Left ventricle myocardium inferior (tissue), 1 donor: ENCODE measurements at regions not wholly inside any gene's neighbourhood (a gene's known extent, or its start where the extent isn't known, plus 50 kb on each side); places are given as distances from the start of the nearest gene placed in this dataset.
A peak's percentile ranks its signal among the peaks of the same experiment; 100 is the strongest.

Experiments used
- DNase-seq: peaks from one replicate; pipeline ENCODE4 v3.0.0-alpha.2; 2020
- H3K27ac ChIP-seq: fragments of 200-600 bp; replicated peaks from 2 replicates; pipeline ENCODE4 v1.8.0; 2021
- H3K27me3 ChIP-seq: fragments of 200-600 bp; 2 replicates; pipeline ENCODE4 v1.8.0; 2021; ENCODE audit warnings: low read depth
- H3K36me3 ChIP-seq: fragments of 200-600 bp; 2 replicates; pipeline ENCODE4 v1.8.0; 2021
- H3K4me1 ChIP-seq: fragments of 200-600 bp; 2 replicates; pipeline ENCODE4 v1.8.0; 2021
- H3K4me3 ChIP-seq: fragments of 200-600 bp; 2 replicates; pipeline ENCODE4 v1.8.0; 2021; ENCODE audit warnings: mild to moderate bottlenecking, moderate library complexity
- H3K9me3 ChIP-seq: fragments of 200-600 bp; replicated peaks from 2 replicates; pipeline ENCODE4 v1.8.0; 2021
- CTCF ChIP-seq: fragments of 200-600 bp; IDR thresholded peaks from 2 replicates; pipeline ENCODE4 v1.8.0; 2021; ENCODE audit warnings: antibody characterized with exemption, mild to moderate bottlenecking, borderline replicate concordance
- intact Hi-C: fragments of 100-400 bp; cut with micrococcal nuclease; formaldehyde crosslinking; loops from one replicate; pipeline ENCODE4 v1.11.0; 2022
- donor health status: DM: no; HTN: yes; CAD: no; lungs with severe emphysema.

GRCh38 chr15:93154666-93155065 is 65.7 kb upstream of the RGMA start:
- DNase-seq = no peak
- no peak for TF ChIP-seq CTCF
- Histone ChIP-seq H3K9me3 (peaks cover 15% of the 10 kb centered on the region), H3K36me3 (no peaks in the 10 kb centered on the region), H3K4me3 (no peak overlapping the region), H3K27ac (peak overlapping the region; percentile 67), H3K27me3 (no peaks in the 10 kb centered on the region), H3K4me1 (peaks cover 35% of the 10 kb centered on the region)
- intact Hi-C loops = no loop called here

- H3K4me1 ChIP-seq = peaks cover 35% of the 10 kb centered on the region
- H3K27me3 ChIP-seq = no peaks in the 10 kb centered on the region
- peak; percentile 76 for DNase-seq
- peak overlapping the region; percentile 67 for H3K27ac ChIP-seq
- TF ChIP-seq CTCF = no peak
- peaks cover 15% of the 10 kb centered on the region for H3K9me3 ChIP-seq
- H3K36me3 ChIP-seq = no peaks in the 10 kb centered on the region
- no peak overlapping the region for H3K4me3 ChIP-seq
- intact Hi-C loops = no loop called here
Observed at GRCh38 chr15:93152951-93153350, 63.9 kb upstream of the RGMA start.

- Histone ChIP-seq H3K27me3 (no peaks in the 10 kb centered on the region), H3K9me3 (peaks cover 15% of the 10 kb centered on the region), H3K4me1 (peaks cover 35% of the 10 kb centered on the region), H3K36me3 (no peaks in the 10 kb centered on the region), H3K27ac (peak overlapping the region; percentile 61), H3K4me3 (no peak overlapping the region)
- DNase-seq = no peak
- no peak for TF ChIP-seq CTCF
- intact Hi-C loops = no loop called here
Observed at GRCh38 chr15:93152360-93152759, 63.3 kb upstream of the RGMA start.

- DNase-seq = peak; percentile 28
- Histone ChIP-seq H3K9me3 (peaks cover 13% of the 10 kb centered on the region), H3K4me3 (no peak overlapping the region), H3K4me1 (peaks cover 35% of the 10 kb centered on the region), H3K27me3 (no peaks in the 10 kb centered on the region), H3K36me3 (no peaks in the 10 kb centered on the region), H3K27ac (peak overlapping the region; percentile 17)
- TF ChIP-seq CTCF = no peak
- intact Hi-C loops = no loop called here
Observed at GRCh38 chr15:93150910-93151881, 62.2 kb upstream of the RGMA start.

- no peak for DNase-seq
- H3K4me3 ChIP-seq = no peak overlapping the region
- H3K27me3 ChIP-seq = no peaks in the 10 kb centered on the region
- H3K9me3 ChIP-seq = no peaks in the 10 kb centered on the region
- intact Hi-C loops = no loop called here
- H3K36me3 ChIP-seq = no peaks in the 10 kb centered on the region
- H3K4me1 ChIP-seq = peaks cover 2% of the 10 kb centered on the region
- H3K27ac ChIP-seq = no peak overlapping the region
- TF ChIP-seq CTCF = no peak
Observed at GRCh38 chr15:93146601-93147000, 57.6 kb upstream of the RGMA start.
